SK-N-SH treated with all-trans-retinoic acid at 6 μM for 48 hours (cell line): ENCODE measurements at regions not wholly inside any gene's neighbourhood (a gene's known extent, or its start where the extent isn't known, plus 50 kb on each side); places are given as distances from the start of the nearest gene placed in this dataset.

Source experiments
- ARNTL ChIP-seq: fragments of 450-650 bp; formaldehyde crosslinking; IDR thresholded peaks from 2 replicates; pipeline ENCODE4 v1.5.0; 2020; ENCODE audit warnings: low read depth, mild to moderate bottlenecking, moderate library complexity, borderline replicate concordance
- CSDC2 ChIP-seq: fragments of 250-450 bp; sonication (Bioruptor Pico); IDR thresholded peaks from 2 replicates; pipeline ENCODE4 v1.5.0; 2020; ENCODE audit warnings: mild to moderate bottlenecking, moderate library complexity
- ESRRG ChIP-seq: fragments of 250-450 bp; sonication (Bioruptor Pico); IDR thresholded peaks from 2 replicates; pipeline ENCODE4 v1.6.1; 2021; ENCODE audit warnings: mild to moderate bottlenecking
- RARB ChIP-seq: fragments of 250-450 bp; sonication (Bioruptor Pico); IDR thresholded peaks from 2 replicates; pipeline ENCODE4 v1.8.0; 2021; ENCODE audit warnings: mild to moderate bottlenecking, moderate library complexity
- TCF4 ChIP-seq: fragments of 250-450 bp; sonication (Bioruptor Pico); IDR thresholded peaks from 2 replicates; pipeline ENCODE4 v1.8.0; 2021; ENCODE audit warnings: mild to moderate bottlenecking, moderate library complexity, borderline replicate concordance
- ZC3H10 ChIP-seq: fragments of 250-450 bp; sonication (Bioruptor Pico); IDR thresholded peaks from 2 replicates; pipeline ENCODE4 v1.5.1; 2021; ENCODE audit warnings: mild to moderate bottlenecking, moderate library complexity
- ZNF70 ChIP-seq: fragments of 450-650 bp; formaldehyde crosslinking; IDR thresholded peaks from 2 replicates; pipeline ENCODE4 v1.5.0; 2020; ENCODE audit warnings: mild to moderate bottlenecking, moderate library complexity
- TF ChIP-seq, protein P1 (sequence below): fragments of 250-450 bp; sonication (Bioruptor Pico); IDR thresholded peaks from 2 replicates; pipeline ENCODE4 v1.5.1; 2020; ENCODE audit warnings: low read depth, mild to moderate bottlenecking, moderate library complexity
- TF ChIP-seq, protein P2 (sequence below): fragments of 250-450 bp; sonication (Bioruptor Pico); IDR thresholded peaks from 2 replicates; pipeline ENCODE4 v1.5.1; 2021; ENCODE audit warnings: mild to moderate bottlenecking, moderate library complexity
- TF ChIP-seq, protein P3 (sequence below): fragments of 250-450 bp; sonication (Bioruptor Pico); IDR thresholded peaks from 2 replicates; pipeline ENCODE4 v1.8.0; 2020; ENCODE audit warnings: mild to moderate bottlenecking, moderate library complexity, borderline replicate concordance
- TF ChIP-seq, protein P4 (sequence below): fragments of 250-450 bp; sonication (Bioruptor Pico); IDR thresholded peaks from 2 replicates; pipeline ENCODE4 v1.5.0; 2020; ENCODE audit warnings: mild to moderate bottlenecking, moderate library complexity

DNA sequence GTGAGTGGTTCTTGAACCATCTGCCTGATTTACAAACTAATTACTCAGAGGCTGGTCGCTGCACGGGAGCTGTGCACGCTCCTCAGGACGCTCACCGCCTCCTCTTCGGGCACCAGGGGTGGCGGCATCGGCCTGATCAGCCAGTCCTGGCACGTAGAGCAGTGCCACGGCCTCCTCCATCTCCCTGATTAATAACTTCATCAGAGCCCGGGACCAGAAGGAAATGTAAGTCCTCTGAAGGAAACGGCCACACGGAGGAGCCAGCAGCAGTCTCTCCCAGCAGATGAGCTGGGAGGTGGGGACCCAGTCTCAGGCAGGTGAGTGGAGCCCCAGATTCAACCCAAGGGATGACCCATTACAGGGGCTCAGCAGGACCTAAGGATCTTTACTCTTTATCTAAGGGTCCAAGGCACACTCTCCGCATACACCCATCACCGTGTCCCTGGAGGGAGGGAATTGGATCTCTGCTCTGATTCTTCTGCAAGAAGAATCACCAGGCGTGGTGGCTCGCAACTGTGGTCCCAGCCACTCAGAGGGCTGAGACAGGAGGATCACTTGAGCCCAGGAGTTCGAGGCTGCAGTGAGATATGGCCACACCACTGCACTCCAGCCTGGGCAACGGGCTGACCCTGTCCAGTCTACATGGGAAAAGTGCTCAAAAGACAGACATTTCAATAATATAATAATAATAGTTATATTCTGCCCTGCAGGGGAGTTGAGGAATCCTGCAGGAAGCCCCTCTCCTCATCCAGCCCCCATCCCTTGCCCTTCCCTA is 366.5 kb downstream of the SEC14L1 start:
- TF ChIP-seq CSDC2 (CRISPR knock-in tag) (no peak), RARB (CRISPR knock-in tag) (no peak), ARNTL (CRISPR knock-in tag) (no peak), ZNF70 (CRISPR knock-in tag) (no peak), ZC3H10 (CRISPR knock-in tag) (no peak), TCF4 (no peak), ESRRG (no peak)
- TF ChIP-seq, protein P1, sequence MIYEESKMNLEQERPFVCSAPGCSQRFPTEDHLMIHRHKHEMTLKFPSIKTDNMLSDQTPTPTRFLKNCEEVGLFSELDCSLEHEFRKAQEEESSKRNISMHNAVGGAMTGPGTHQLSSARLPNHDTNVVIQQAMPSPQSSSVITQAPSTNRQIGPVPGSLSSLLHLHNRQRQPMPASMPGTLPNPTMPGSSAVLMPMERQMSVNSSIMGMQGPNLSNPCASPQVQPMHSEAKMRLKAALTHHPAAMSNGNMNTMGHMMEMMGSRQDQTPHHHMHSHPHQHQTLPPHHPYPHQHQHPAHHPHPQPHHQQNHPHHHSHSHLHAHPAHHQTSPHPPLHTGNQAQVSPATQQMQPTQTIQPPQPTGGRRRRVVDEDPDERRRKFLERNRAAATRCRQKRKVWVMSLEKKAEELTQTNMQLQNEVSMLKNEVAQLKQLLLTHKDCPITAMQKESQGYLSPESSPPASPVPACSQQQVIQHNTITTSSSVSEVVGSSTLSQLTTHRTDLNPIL = no peak
- TF ChIP-seq, protein P2, sequence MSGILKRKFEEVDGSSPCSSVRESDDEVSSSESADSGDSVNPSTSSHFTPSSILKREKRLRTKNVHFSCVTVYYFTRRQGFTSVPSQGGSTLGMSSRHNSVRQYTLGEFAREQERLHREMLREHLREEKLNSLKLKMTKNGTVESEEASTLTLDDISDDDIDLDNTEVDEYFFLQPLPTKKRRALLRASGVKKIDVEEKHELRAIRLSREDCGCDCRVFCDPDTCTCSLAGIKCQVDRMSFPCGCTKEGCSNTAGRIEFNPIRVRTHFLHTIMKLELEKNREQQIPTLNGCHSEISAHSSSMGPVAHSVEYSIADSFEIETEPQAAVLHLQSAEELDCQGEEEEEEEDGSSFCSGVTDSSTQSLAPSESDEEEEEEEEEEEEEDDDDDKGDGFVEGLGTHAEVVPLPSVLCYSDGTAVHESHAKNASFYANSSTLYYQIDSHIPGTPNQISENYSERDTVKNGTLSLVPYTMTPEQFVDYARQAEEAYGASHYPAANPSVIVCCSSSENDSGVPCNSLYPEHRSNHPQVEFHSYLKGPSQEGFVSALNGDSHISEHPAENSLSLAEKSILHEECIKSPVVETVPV (CRISPR knock-in tag) = no peak
- TF ChIP-seq, protein P3, sequence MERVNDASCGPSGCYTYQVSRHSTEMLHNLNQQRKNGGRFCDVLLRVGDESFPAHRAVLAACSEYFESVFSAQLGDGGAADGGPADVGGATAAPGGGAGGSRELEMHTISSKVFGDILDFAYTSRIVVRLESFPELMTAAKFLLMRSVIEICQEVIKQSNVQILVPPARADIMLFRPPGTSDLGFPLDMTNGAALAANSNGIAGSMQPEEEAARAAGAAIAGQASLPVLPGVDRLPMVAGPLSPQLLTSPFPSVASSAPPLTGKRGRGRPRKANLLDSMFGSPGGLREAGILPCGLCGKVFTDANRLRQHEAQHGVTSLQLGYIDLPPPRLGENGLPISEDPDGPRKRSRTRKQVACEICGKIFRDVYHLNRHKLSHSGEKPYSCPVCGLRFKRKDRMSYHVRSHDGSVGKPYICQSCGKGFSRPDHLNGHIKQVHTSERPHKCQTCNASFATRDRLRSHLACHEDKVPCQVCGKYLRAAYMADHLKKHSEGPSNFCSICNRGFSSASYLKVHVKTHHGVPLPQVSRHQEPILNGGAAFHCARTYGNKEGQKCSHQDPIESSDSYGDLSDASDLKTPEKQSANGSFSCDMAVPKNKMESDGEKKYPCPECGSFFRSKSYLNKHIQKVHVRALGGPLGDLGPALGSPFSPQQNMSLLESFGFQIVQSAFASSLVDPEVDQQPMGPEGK (CRISPR knock-in tag) = no peak
- TF ChIP-seq, protein P4, sequence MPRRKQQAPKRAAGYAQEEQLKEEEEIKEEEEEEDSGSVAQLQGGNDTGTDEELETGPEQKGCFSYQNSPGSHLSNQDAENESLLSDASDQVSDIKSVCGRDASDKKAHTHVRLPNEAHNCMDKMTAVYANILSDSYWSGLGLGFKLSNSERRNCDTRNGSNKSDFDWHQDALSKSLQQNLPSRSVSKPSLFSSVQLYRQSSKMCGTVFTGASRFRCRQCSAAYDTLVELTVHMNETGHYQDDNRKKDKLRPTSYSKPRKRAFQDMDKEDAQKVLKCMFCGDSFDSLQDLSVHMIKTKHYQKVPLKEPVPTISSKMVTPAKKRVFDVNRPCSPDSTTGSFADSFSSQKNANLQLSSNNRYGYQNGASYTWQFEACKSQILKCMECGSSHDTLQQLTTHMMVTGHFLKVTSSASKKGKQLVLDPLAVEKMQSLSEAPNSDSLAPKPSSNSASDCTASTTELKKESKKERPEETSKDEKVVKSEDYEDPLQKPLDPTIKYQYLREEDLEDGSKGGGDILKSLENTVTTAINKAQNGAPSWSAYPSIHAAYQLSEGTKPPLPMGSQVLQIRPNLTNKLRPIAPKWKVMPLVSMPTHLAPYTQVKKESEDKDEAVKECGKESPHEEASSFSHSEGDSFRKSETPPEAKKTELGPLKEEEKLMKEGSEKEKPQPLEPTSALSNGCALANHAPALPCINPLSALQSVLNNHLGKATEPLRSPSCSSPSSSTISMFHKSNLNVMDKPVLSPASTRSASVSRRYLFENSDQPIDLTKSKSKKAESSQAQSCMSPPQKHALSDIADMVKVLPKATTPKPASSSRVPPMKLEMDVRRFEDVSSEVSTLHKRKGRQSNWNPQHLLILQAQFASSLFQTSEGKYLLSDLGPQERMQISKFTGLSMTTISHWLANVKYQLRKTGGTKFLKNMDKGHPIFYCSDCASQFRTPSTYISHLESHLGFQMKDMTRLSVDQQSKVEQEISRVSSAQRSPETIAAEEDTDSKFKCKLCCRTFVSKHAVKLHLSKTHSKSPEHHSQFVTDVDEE (CRISPR knock-in tag) = no peak
